RWPE2 (cell line): ENCODE measurements at regions not wholly inside any gene's neighbourhood (a gene's known extent, or its start where the extent isn't known, plus 50 kb on each side); places are given as distances from the start of the nearest gene placed in this dataset.
"Not testable (repeated sequence)": the region's sequence is repeated elsewhere in the genome, so short reads cannot be mapped to it uniquely, and the experiment has no call there.

Experiments
- ATAC-seq: fragments of 200-7000 bp; cut with Tn5 transposase; 3 replicates; pipeline ENCODE4 v1.9.1; 2021; ENCODE audit warnings: low read depth
- DNase-seq: peaks from one replicate; pipeline ENCODE4 v3.0.0-alpha.2; 2020; ENCODE audit warnings: low spot score
- H3K27ac ChIP-seq: fragments of 450-650 bp; 2 replicates; pipeline ENCODE4 v1.5.1; 2017; ENCODE audit warnings: mild to moderate bottlenecking; ENCODE audit not compliant: poor library complexity, severe bottlenecking
- H3K27me3 ChIP-seq: fragments of 250-450 bp; sonication (Bioruptor Pico); 2 replicates; pipeline ENCODE4 v1.5.1; 2021; ENCODE audit warnings: mild to moderate bottlenecking, moderate library complexity; ENCODE audit not compliant: insufficient read depth, poor library complexity, severe bottlenecking
- H3K36me3 ChIP-seq: fragments of 250-450 bp; sonication (Bioruptor Pico); 2 replicates; pipeline ENCODE4 v1.5.1; 2020; ENCODE audit warnings: low read depth, mild to moderate bottlenecking, moderate library complexity
- H3K4me1 ChIP-seq: fragments of 250-450 bp; sonication (Bioruptor Pico); 2 replicates; pipeline ENCODE4 v1.5.1; 2021; ENCODE audit warnings: mild to moderate bottlenecking, moderate library complexity; ENCODE audit not compliant: insufficient read depth, poor library complexity, severe bottlenecking
- H3K4me3 ChIP-seq: fragments of 250-450 bp; sonication (Bioruptor Pico); 2 replicates; pipeline ENCODE4 v1.5.1; 2021; ENCODE audit warnings: mild to moderate bottlenecking, moderate library complexity; ENCODE audit not compliant: severe bottlenecking
- H3K9me3 ChIP-seq: fragments of 250-450 bp; sonication (Bioruptor Pico); 2 replicates; pipeline ENCODE4 v1.5.1; 2021; ENCODE audit warnings: mild to moderate bottlenecking, moderate library complexity; ENCODE audit not compliant: severe bottlenecking
- TF ChIP-seq, protein P1 (sequence below): fragments of 450-650 bp; IDR thresholded peaks from one replicate; pipeline ENCODE4 v1.5.1; 2017; ENCODE audit warnings: mild to moderate bottlenecking, moderate library complexity; ENCODE audit not compliant: poor library complexity, severe bottlenecking

DNA sequence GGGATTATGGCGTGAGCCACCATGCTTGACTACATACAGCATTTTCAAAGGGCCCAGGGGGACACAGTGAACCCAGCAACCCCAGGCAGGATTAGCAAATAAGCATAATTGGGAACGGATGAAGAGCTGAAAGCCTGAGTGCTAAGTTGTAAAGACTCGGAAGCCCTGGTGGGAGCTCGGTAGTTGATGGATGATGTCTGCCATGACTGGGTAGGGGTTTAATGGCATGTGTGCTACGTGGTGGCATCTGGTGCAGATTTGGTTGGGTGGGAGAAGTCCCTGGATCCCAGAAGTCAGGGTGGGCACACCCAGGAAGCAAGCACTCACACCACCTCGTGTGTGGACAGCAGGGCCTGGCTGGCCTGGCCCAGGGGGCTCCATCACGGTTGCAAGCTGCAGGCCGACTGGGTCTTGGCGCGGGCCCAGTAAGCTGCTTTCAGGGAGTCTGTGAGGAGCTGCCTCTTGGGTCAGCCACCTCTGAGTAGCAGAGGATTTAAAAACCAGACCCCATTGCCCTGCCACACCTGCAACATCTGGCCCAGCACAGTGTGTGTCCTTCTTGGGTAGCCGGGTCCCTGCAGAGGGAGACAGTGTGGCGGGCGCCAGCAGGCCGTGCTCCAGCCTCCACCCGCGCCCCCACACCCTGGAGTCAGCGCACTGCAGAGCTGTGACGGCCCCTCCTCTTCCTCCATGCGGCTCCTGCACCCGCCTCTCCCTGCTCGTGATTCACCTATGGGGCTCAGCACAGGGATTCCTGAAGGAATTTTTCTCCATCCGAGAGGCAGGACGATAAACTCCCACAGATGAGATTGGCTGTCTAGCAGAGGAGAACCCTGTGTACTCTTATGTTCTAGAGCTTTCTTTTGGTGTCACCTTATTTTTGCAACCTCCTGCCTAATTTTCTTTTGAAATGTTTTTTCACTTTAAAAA lies 159.2 kb downstream of the LAT start:
- not testable (repeated sequence) for H3K27me3 ChIP-seq, H3K36me3 ChIP-seq, H3K9me3 ChIP-seq, DNase-seq, H3K4me3 ChIP-seq, H3K4me1 ChIP-seq, H3K27ac ChIP-seq, ATAC-seq

- not testable (repeated sequence) for H3K27ac ChIP-seq, H3K27me3 ChIP-seq, H3K36me3 ChIP-seq, DNase-seq, H3K4me3 ChIP-seq, ATAC-seq, H3K9me3 ChIP-seq, H3K4me1 ChIP-seq
Measured at GRCh38 chr16:29142506-29142905, 157.7 kb downstream of the LAT start.

- TF ChIP-seq, protein P1, sequence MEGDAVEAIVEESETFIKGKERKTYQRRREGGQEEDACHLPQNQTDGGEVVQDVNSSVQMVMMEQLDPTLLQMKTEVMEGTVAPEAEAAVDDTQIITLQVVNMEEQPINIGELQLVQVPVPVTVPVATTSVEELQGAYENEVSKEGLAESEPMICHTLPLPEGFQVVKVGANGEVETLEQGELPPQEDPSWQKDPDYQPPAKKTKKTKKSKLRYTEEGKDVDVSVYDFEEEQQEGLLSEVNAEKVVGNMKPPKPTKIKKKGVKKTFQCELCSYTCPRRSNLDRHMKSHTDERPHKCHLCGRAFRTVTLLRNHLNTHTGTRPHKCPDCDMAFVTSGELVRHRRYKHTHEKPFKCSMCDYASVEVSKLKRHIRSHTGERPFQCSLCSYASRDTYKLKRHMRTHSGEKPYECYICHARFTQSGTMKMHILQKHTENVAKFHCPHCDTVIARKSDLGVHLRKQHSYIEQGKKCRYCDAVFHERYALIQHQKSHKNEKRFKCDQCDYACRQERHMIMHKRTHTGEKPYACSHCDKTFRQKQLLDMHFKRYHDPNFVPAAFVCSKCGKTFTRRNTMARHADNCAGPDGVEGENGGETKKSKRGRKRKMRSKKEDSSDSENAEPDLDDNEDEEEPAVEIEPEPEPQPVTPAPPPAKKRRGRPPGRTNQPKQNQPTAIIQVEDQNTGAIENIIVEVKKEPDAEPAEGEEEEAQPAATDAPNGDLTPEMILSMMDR = no peak
- Histone ChIP-seq H3K4me1 (no peaks in the 10 kb centered on the region), H3K36me3 (no peaks in the 10 kb centered on the region), H3K9me3 (no peaks in the 10 kb centered on the region), H3K4me3 (no peak overlapping the region), H3K27me3 (no peaks in the 10 kb centered on the region), H3K27ac (no peak overlapping the region)
- ATAC-seq (no peak), DNase-seq (peak; percentile 30)
Measured at GRCh38 chr16:29141586-29142324, 156.9 kb downstream of the LAT start.

- ATAC-seq, H3K27me3 ChIP-seq, H3K4me1 ChIP-seq, H3K9me3 ChIP-seq, H3K36me3 ChIP-seq, H3K27ac ChIP-seq, H3K4me3 ChIP-seq: not testable (repeated sequence)
- peak; percentile 16 for DNase-seq
Measured at GRCh38 chr16:29141121-29141520, 156.3 kb downstream of the LAT start.

DNA sequence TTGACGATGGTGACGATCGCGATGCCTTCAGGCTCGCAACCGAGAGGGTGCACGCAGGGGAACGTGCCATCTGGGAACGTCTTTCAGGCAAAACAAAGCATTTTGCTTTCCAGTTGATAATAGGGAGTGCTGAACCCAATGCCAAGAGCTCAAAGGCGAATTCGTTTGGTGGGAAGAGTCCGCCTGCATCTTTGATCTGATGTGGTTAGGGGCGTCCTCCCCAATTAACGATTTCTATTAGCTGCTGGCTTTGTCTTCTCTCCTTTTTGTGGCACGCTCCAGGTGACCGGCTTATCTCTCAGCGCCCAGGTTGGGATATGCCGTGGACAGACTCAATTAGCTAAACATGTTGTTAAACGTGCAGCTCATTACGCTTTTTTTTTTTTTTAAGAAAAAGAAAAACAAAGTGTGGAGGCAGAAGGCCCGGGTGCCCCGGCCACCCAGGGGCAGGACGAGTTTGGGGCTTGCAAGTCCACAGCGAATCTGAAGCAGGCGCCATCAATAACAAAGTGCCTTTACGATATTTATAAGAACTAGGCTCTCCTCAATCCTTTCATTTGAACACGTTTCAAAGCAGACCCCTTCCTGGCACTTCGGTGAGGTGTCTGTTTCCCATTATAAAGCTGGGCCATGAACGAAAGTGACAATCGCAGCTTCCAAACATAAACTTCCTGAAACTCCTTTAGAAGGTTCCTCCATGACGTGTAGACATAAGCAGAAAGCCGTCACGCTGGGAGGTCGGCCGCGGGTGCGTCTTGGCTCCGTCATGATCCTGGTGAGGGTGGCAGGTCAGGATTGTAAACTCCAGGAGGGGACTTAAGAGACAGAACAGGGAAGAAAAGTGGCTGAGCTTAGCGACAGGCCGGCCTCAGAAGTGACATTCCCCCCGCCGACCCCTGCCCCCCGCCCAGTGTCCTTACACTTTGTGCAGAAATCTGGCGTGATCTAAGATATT lies 155.3 kb downstream of the LAT start:
- H3K9me3 ChIP-seq, H3K27me3 ChIP-seq, ATAC-seq, H3K27ac ChIP-seq, H3K4me1 ChIP-seq, H3K36me3 ChIP-seq, H3K4me3 ChIP-seq: not testable (repeated sequence)
- DNase-seq = peak; percentile 26

GRCh38 chr16:29139261-29139802 lies 154.5 kb downstream of the LAT start:
- Histone ChIP-seq H3K4me3 (no peak overlapping the region), H3K36me3 (no peaks in the 10 kb centered on the region), H3K27ac (no peak overlapping the region), H3K27me3 (no peaks in the 10 kb centered on the region), H3K4me1 (no peaks in the 10 kb centered on the region), H3K9me3 (no peaks in the 10 kb centered on the region)
- DNase-seq (peak; percentile 36), ATAC-seq (no peak)
- TF ChIP-seq, protein P1 = no peak

GRCh38 chr16:29138698-29139097 lies 153.8 kb downstream of the LAT start:
- not testable (repeated sequence) for ATAC-seq, H3K4me3 ChIP-seq, H3K9me3 ChIP-seq, H3K36me3 ChIP-seq, H3K27me3 ChIP-seq, H3K4me1 ChIP-seq, H3K27ac ChIP-seq
- peak; percentile 23 for DNase-seq

GRCh38 chr16:29137894-29138662 lies 153.2 kb downstream of the LAT start:
- not testable (repeated sequence) for H3K27ac ChIP-seq, H3K4me3 ChIP-seq
- peak; percentile 41 for DNase-seq

More at GRCh38 chr16:29137894-29138662, 153.2 kb downstream of the LAT start:
- not testable (repeated sequence) for H3K4me1 ChIP-seq, H3K9me3 ChIP-seq, ATAC-seq, H3K36me3 ChIP-seq, H3K27me3 ChIP-seq
